ENCODE measurements at regions not wholly inside any gene's neighbourhood (a gene's known extent, or its start where the extent isn't known, plus 50 kb on each side); places are given as distances from the start of the nearest gene placed in this dataset.
A peak's percentile ranks its signal among the peaks of the same experiment; 100 is the strongest.
"Not testable (repeated sequence)": the region's sequence is repeated elsewhere in the genome, so short reads cannot be mapped to it uniquely, and the experiment has no call there.

DNA sequence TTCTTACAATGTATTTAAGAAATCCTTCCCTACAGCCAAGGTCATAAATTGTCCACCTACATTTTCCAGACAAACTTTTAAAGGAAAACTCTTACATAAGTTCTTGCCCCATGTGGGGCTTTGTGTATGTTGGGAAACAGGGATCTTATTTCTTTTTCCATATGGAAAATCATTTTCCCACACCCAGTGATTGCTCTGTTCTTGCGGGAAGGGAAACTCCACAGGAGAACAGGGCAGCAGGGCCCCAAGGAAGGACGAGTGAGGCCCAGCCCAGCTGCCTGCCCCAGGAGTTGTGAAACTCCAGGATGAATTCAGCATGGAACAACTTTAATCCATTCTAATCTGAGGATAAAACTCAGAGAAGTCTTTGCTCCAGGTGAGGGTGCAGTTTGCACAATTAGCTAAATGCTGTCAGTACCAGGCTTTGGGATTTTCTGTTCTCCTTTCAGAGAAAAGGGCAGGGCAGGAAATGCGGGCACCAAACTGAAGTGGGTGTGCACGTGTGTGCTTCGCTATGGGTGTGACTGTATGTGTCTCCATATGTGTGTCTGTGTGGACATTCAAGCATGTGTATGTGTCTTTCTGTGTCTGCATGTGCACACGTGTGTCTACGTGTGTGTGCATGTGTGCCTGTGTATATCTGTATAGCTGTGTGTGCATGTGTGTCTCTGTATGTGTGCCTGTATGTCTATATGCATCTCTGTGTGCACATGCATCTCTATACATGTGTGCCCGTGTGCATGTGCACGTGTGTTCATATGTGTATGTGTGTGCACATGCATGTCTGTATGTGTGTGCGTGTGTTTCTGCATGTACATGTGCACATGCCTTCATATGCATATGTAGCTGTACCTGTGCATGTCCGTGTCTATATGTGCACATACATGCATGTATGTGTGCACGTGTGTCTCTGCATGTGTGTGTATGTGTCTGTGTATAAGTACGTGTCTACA is 102.0 kb upstream of the FAM20C start:
- DNase-seq (ENCODE audit: low spot score) (peak; percentile 55), ATAC-seq (peak; percentile 59)
- intact Hi-C loops (cut with DNase I): no loop called here

DNA sequence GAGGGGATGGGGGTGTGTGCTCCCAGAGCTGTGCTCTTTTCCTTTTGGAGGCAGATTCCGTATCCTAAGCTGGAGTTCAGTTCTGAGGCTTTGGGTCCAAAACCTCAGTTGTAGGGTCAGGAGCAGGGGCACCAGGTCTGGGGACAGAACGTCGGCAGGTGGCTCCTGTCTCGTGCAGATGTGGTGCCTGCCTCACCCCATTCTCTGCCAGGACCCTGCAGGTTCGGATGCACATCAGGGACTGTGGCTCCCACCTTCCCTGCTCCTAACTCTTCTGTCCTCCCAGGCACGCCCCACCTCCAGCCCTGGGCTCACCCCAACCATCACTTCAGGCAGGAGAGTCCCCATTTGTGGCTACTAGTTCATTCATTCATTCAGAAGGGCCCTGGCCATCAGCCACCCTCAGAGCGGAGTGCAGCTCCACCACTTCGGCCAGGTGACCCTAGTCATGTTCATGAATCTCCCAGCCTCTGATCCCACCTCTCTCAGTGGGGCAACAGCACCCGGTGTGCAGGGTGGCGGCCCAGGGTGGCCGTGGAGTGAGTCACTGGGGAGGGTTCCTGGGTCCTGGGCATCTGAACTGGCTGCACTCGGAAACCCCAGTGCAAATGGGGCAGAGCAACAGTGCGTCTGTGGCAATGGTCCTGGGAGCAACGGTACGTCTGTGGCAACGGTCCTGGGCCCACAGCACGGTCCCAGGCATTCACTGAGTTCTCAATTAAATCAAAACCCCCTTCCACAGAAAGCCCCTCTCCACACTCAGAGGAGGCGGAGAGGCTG is 100.8 kb upstream of the FAM20C start:
- ATAC-seq (no peak), DNase-seq (ENCODE audit: low spot score) (no peak)
- intact Hi-C loops (cut with DNase I): no loop called here

DNA sequence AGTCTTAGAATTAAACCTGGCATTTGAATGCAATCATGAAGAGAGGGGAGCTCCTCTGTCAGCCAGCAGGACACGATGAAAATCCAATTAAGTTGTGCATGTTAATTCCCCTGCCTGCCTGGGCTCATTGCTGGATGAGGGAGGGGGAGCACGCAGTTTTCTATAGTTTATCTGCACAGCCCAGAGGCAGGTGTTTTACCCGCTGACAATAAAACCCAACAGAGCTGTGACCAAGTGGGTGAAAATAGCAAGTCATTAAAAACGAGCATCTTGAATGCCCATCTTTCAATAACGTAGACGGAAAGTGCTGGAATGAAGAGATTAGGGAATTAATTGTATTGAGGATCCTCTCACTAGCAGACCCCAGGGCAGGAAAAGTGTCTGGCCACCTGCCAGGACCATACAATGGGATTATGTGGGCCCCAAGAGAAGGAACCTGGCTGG is 100.1 kb upstream of the FAM20C start:
- intact Hi-C loops (cut with DNase I): no loop called here
- DNase-seq (ENCODE audit: low spot score): peak; percentile 56
- ATAC-seq: no peak

DNA sequence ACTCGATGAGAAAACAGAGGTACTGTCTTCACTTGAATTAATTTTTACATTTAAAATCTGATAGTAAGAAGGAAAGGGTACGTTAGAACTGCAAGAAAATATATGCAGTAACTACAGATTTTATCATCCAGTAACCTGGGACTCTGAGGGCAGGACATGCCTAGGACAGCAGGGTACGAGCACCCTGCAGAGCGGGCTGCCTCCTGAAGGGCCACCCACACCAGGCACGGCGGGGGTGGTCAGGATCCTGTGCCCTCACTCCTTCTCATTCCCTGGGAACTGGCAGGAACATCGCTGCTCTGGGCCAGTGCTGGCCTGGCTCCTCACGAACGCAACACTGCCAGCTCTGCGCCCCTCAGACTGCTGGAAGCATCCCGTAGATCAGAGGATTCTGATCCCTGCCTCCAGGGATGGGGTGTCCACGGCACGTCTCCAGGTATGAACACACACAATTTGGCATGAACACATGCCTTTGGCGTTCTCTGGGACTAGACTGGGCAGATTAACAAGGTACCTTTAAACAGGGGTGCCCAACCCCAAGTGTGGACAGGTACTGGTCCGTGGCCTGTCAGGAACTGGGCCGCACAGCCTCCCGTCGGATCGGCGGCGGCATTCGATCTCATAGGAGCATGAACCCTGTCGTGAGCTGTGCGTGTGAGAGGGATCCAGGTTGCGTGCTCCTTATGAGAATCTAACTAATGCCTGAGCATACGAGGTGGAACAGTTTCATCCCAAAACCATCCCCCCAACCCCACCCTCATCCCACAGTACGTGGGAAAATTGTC is 99.3 kb upstream of the FAM20C start:
- intact Hi-C loops (cut with DNase I): no loop called here
- DNase-seq (ENCODE audit: low spot score) (no peak), ATAC-seq (no peak)

DNA sequence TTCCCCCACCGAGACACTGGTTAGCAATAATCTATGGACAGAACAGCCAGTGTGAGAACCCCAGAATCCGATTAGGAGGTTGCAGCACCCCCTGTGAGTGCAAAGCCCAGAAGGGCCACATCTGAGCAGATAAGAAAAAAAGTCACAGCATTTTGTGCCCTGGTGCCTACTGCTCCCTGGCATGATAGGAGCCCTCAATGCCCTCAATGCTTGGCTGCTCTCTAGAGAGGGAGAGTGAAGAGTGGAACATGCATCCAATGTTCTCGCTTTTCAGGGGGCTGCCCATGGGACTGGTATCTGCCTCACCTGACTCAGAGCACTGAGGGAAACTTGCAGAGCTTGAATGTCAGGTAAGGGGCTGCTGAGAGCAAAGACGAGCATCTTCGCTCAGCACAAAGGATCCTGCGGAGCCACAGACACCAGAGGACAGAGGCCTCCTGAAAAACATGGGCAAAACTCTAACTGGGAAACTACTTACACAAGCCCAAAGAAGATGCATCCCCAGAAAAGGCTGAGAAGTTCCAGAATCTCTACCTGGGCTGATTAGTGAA is 98.0 kb upstream of the FAM20C start:
- DNase-seq (ENCODE audit: low spot score) (no peak), ATAC-seq (no peak)
- intact Hi-C loops (cut with DNase I): no loop called here

DNA sequence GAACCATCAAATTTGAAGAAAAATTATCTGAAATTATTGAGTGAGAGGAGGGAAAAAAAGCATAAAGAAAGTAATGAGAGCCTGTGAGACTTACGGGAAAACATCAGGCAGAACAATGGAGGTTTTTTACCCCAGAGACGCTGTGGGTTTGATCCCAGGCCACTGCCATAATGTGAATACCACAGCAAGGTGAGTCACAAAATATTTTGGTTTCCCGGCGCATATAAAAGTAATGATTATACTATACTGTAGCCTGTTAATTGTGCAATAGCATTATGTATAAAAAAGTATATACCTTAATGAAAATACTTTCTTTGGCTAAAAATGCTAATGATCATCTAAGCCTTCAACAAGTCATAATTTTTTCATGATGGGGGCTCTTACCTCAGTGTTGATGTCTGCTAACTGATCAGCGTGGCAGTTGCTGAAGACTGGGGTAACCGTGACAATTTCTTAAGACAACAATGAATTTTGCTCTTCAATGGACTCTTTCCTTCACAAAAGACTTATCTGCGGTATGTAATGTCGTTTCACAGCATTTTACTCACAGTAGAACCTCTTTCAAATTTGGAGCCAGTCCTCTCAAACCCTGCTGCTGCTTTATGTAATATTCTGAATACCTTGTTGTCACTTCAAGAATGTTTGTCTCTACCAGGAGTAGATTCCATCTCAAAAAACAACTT is 97.0 kb upstream of the FAM20C start:
- no peak for ATAC-seq
- intact Hi-C loops (cut with DNase I): no loop called here
- DNase-seq (ENCODE audit: low spot score): no peak

DNA sequence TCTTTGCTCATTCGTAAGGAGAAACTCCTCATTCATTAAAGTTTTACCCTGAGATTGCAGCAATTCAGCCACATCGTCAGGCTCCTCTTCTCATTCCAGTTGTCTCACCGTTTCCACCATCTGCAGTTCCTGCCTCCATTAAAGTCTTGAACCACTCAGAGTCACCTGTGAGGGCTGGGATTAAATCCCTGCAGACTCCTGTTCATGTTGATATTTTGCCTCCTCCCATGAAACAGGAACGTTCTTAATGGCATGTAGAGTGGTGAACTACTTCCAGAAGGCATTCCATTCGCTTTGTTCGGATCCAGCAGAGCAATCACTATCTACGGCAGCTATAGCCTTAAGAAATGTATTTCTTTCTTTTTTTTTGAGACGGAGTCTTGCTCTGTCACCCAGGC is 96.5 kb upstream of the FAM20C start:
- intact Hi-C loops (cut with DNase I): no loop called here
- no peak for DNase-seq (ENCODE audit: low spot score)
- no peak for ATAC-seq

DNA sequence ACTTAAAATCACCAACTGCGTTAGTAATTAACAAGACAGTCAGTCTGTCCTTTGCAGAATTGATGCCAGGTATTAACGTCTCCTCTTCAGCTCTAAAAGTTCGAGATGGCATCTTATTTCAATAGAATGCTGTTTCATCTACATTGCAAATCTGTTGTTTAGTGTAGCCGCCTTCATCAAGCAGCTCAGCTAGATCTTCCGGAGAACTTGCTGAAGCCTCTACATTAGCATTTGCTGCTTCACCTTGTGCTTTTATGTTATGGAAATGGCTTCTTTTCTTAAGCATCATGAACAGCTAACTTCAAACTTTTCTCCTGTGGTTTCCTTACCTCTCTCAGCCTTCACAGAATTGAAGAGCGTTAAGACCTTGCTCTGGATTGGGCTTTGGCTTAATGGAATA is 95.5 kb upstream of the FAM20C start:
- no peak for DNase-seq (ENCODE audit: low spot score)
- intact Hi-C loops (cut with DNase I): no loop called here
- ATAC-seq: no peak

DNA sequence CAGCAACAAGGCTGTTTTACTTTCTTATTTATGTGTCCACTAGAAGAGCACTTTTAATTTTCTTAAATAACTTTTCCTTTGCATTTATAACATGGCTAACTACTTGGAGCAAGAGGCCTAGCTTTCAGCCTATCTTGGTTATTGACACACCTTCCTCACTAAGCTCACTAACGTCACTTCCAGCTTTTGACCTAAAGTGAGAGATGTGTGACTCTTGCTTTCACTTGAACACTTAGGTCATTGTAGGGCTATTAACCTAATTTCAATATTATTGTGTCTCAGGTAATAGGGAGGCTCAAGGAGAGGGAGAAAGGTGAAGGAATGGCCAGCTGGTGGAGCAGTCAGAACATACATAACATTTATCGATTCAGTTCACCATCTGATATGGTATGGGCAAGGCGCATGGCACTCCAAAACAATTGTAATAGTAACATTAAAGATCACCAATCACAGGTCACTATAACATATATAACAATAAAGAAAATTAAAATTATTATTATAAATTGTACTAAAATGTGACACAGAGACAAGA is 95.0 kb upstream of the FAM20C start:
- intact Hi-C loops (cut with DNase I): no loop called here
- no peak for DNase-seq (ENCODE audit: low spot score)
- ATAC-seq: no peak

DNA sequence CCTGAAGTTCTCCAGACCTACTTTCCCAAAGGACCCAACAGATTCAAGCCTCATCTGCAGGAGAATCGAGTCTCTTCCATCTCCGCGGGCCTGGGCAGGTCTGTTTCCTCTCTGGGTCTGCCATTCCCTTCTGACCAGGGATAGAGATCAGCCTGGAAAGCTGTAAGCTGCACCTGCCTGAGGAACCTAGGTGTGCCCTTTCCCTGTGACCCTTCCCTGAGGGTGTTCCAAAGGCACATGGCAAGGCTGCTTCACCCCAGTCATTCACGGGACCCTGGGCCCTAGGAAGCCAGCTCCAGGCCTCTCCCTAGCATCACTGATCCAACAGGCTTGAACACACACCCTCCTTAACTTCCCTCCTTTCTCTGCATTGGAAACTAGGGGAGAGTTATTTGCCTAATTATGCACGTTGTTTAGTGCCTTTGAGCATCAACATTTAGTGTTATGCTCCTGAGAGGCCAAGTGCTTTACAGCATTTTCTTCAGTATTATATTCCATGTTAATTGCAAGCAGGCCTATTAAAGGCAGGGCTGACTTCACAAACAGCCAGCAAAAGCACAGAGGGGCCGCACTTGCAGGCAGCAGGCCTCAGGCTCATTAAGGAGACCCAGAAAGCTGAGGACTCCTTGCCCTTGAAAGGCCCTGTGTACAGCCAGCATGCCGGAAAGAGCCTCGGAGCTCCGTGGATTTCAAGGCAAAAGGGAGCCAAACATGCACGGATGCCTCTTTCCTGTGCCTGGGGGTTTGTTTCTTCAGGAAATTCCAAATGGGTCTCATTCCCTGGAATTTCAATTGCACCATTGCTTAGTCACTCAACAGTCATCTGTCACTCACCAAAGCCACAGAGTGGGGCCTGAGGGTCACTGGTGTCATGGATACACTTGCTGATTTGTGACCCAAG is 91.0 kb upstream of the FAM20C start:
- DNase-seq (ENCODE audit: low spot score) (no peak), ATAC-seq (no peak)
- intact Hi-C loops (cut with DNase I): no loop called here

DNA sequence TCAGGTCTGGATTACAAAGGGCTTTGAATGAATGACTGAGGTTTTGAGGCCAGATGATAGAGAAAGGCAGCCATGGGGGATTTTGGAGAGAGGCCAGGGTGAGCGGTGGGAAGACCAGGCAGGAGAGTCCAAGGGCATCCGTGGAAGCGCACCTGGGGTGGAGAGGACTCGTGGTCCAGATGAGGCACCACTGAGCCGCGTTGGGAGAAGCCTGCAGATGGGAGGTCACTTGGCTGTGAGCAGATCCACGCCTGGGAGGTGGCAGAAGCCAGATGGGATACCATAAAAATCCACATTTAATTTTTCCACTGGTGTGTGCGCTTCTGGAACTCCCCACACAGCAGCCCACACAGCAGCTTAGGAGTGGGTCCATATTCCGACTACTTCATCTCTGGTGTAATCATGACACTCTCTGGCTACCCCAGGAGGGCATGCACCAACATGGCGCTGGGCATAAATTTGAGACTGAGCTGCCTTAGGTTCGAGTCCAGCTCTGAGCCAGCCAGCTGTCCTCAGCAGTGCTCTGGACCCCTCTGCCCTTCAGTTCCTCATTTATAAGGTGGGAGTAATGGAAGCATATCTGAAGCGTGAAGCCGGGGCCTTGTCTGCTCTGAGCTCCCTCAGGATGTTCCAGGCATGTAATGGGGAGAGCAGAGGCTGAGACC is 90.2 kb upstream of the FAM20C start:
- DNase-seq (ENCODE audit: low spot score): no peak
- intact Hi-C loops (cut with DNase I): no loop called here
- peak; percentile 28 for ATAC-seq

DNA sequence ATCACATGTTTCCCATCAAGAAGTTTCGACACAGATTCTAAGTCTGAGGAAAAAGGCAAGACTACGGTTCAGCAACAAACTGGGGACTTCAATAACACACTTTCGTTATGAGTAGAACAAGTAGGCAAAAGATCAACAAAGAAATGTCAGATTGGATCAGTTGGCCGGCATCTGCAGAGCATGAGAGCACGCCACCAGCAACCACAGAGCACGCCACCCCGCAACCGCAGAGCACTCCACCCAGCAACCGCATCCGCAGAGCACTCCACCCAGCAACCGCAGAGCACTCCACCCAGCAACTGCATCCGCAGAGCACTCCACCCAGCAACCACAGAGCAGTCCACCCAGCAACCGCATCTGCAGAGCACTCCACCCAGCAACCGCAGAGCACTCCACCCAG is 89.7 kb upstream of the FAM20C start:
- DNase-seq (ENCODE audit: low spot score): no peak
- intact Hi-C loops (cut with DNase I): no loop called here
- ATAC-seq: no peak

DNA sequence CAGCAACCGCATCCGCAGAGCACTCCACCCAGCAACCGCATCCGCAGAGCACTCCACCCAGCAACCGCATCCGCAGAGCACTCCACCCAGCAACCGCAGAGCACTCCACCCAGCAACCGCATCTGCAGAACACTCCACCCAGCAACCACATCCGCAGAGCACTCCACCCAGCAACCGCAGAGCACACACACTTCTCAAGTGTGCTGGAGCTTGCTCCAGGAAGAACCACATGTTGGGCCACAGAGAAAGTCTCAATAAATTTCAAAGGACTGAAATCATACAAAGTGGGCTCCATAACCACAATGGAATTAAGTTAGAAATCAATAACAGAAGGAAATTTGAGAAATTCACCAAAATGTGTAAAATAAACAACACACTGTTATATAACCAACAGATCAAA is 88.4 kb upstream of the FAM20C start:
- DNase-seq (ENCODE audit: low spot score); intact Hi-C loops (cut with DNase I); ATAC-seq: not testable (repeated sequence)

DNA sequence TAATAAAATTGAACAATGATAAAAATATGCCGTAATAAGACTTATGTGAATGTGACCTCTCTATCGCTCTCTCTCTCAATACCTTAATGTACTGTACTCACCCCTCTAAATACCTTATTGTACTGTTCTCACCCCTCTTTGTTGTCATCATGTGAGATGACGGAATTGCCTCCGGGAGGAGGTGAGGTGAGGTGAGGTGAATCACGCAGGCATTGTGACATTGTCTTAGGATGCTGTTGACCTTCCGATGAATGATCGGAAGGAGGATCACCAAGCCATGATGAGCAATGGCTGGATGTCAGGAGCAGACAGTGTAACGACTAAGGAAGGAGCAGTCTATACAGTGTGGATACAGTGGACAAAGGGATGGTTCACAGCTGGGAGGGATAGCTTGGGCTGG is 87.4 kb upstream of the FAM20C start:
- ATAC-seq: no peak
- intact Hi-C loops (cut with DNase I): no loop called here
- no peak for DNase-seq (ENCODE audit: low spot score)

DNA sequence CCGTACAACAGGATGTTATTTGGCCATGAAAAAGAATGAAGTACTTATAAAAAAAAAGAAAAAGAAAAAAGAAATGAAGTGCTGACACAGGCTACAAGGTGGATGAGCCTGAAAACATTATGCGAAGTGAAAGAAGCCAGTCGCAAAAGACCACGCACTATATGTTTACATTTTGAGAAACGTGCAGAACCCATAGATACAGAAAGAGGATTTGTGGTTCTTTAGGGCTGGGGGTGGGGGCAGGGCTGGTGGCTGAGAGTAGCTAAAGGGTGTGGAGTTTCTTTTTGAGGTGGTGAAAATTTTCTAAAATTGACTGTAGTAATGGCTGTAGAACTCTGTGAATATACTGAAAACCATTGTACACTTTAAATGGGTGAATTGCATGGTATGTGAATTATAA is 86.0 kb upstream of the FAM20C start:
- DNase-seq (ENCODE audit: low spot score) (no peak), ATAC-seq (no peak)
- intact Hi-C loops (cut with DNase I): no loop called here

DNA sequence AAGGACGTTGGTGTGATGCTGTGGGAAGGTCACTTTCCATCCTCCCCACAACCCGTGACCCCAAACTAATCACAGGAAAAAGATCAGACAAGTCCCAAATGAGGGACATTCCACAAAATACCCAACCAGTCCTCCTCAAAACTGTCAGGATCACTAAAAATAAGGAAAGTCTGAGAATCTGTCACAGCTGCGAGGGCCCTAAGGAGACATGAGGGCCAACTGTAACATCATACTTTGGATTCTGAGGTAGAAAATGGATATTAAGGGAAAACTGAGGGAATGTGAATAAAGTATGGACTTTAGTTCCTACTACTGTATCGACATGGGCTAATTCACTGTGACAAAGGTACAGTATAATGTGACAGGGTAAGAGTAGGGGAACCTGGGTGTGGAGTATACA is 85.1 kb upstream of the FAM20C start:
- no peak for ATAC-seq
- no peak for DNase-seq (ENCODE audit: low spot score)
- intact Hi-C loops (cut with DNase I): no loop called here

DNA sequence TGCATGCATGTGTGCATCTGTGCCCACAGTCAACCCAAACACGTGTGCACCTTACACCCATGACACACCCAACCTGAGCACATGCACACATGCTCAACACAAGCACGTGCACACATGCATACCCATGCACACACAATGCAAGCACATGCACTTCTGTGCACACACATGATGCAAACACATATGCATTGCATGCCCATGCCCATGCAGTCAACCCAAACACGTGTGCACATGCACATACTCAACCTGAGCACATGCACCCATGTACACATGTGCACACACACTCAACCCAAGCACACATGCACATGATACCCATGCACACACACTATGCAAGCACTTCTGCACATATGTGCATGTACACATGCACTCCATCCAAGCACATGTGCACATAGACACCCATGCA is 84.5 kb upstream of the FAM20C start:
- ATAC-seq (no peak), DNase-seq (ENCODE audit: low spot score) (peak; percentile 22)
- intact Hi-C loops (cut with DNase I): no loop called here
